Glomerular visceral epithelial cell (primary cell): ENCODE measurements at regions not wholly inside any gene's neighbourhood (a gene's known extent, or its start where the extent isn't known, plus 50 kb on each side); places are given as distances from the start of the nearest gene placed in this dataset.
"Not testable (repeated sequence)": the region's sequence is repeated elsewhere in the genome, so short reads cannot be mapped to it uniquely, and the experiment has no call there.

Source experiments
- DNase-seq: peaks from one replicate; pipeline ENCODE4 v3.0.0-alpha.2; 2016; ENCODE audit errors: extremely low spot score

GRCh38 chr11:121358760-121359159 lies 66.2 kb downstream of the SC5D start:
- no peak for DNase-seq

GRCh38 chr11:121359591-121359990 lies 67.0 kb downstream of the SC5D start:
- DNase-seq, result no peak

GRCh38 chr11:121362955-121363354 lies 70.4 kb downstream of the SC5D start:
- DNase-seq, result not testable (repeated sequence)

GRCh38 chr11:121365304-121365703 lies 72.7 kb downstream of the SC5D start:
- no peak for DNase-seq

- DNase-seq, result no peak
Measured at GRCh38 chr11:121366038-121366437, 73.5 kb downstream of the SC5D start.

- peak; percentile 1 for DNase-seq
Measured at GRCh38 chr11:121367001-121367843, 74.7 kb downstream of the SC5D start.

- DNase-seq, result no peak
Measured at GRCh38 chr11:121367844-121368225, 75.3 kb downstream of the SC5D start.

GRCh38 chr11:121368364-121369240 lies 76.0 kb downstream of the SC5D start:
- DNase-seq, result no peak

- no peak for DNase-seq
Measured at GRCh38 chr11:121369366-121369765, 76.8 kb downstream of the SC5D start.

GRCh38 chr11:121372028-121372427 lies 79.5 kb downstream of the SC5D start:
- no peak for DNase-seq

- no peak for DNase-seq
Measured at GRCh38 chr11:121372671-121373429, 79.3 kb upstream of the SORL1 start.

GRCh38 chr11:121374286-121374985 lies 77.7 kb upstream of the SORL1 start:
- no peak for DNase-seq

- no peak for DNase-seq
Measured at GRCh38 chr11:121376130-121376529, 76.0 kb upstream of the SORL1 start.

- not testable (repeated sequence) for DNase-seq
Measured at GRCh38 chr11:121379145-121379810, 72.8 kb upstream of the SORL1 start.

- no peak for DNase-seq
Measured at GRCh38 chr11:121383716-121384115, 68.4 kb upstream of the SORL1 start.

- no peak for DNase-seq
Measured at GRCh38 chr11:121385688-121386087, 66.4 kb upstream of the SORL1 start.
